ENCODE measurements at regions not wholly inside any gene's neighbourhood (a gene's known extent, or its start where the extent isn't known, plus 50 kb on each side); places are given as distances from the start of the nearest gene placed in this dataset.

GRCh38 chr3:104933972-104934371, 432.7 kb upstream of the ALCAM start:
- DNase-seq (ENCODE audit: extremely low spot score in 2 of 2), result no peak
- Histone ChIP-seq H3K36me3 (no peaks in the 10 kb centered on the region), H3K27me3 (no peaks in the 10 kb centered on the region), H3K9me3 (no peaks in the 10 kb centered on the region), H3K4me3 (no peak overlapping the region), H3K4me1 (no peaks in the 10 kb centered on the region), H3K27ac (no peak overlapping the region)
- intact Hi-C loops (cut with DNase I), result no loop called here
- TF ChIP-seq POLR2A (IDR thresholded peaks at IDR 0.05) (no peak), CTCF (IDR thresholded peaks at IDR 0.05) (no peak), POLR2AphosphoS5 (IDR thresholded peaks at IDR 0.05; ENCODE audit: insufficient read depth in 1 of 2, low read depth in 1 of 2) (no peak)

- intact Hi-C loops (cut with DNase I), result no loop called here
- TF ChIP-seq POLR2A (IDR thresholded peaks at IDR 0.05) (no peak), POLR2AphosphoS5 (IDR thresholded peaks at IDR 0.05; ENCODE audit: insufficient read depth in 1 of 2, low read depth in 1 of 2) (no peak), CTCF (IDR thresholded peaks at IDR 0.05) (no peak)
- Histone ChIP-seq H3K4me1 (no peaks in the 10 kb centered on the region), H3K4me3 (no peak overlapping the region), H3K27me3 (no peaks in the 10 kb centered on the region), H3K27ac (no peak overlapping the region), H3K9me3 (no peaks in the 10 kb centered on the region), H3K36me3 (no peaks in the 10 kb centered on the region)
- no peak for DNase-seq (ENCODE audit: extremely low spot score in 2 of 2)
These were observed 431.1 kb upstream of the ALCAM start for GRCh38 chr3:104935613-104936012.

- Histone ChIP-seq H3K4me1 (no peaks in the 10 kb centered on the region), H3K36me3 (no peaks in the 10 kb centered on the region), H3K27me3 (no peaks in the 10 kb centered on the region), H3K4me3 (no peak overlapping the region), H3K27ac (no peak overlapping the region), H3K9me3 (no peaks in the 10 kb centered on the region)
- no peak for TF ChIP-seq CTCF (IDR thresholded peaks at IDR 0.05)
- TF ChIP-seq POLR2AphosphoS5 (IDR thresholded peaks at IDR 0.05; ENCODE audit: insufficient read depth in 1 of 2, low read depth in 1 of 2), result no peak
- TF ChIP-seq POLR2A (IDR thresholded peaks at IDR 0.05), result no peak
- intact Hi-C loops (cut with DNase I), result no loop called here
- DNase-seq (ENCODE audit: extremely low spot score in 2 of 2), result no peak
These were observed 427.5 kb upstream of the ALCAM start for GRCh38 chr3:104939196-104939595.

- no peaks in the 10 kb centered on the region for H3K27me3 ChIP-seq
- H3K9me3 ChIP-seq, result no peaks in the 10 kb centered on the region
- no peak for TF ChIP-seq POLR2AphosphoS5 (IDR thresholded peaks at IDR 0.05; ENCODE audit: insufficient read depth in 1 of 2, low read depth in 1 of 2)
- TF ChIP-seq POLR2A (IDR thresholded peaks at IDR 0.05), result no peak
- TF ChIP-seq CTCF (IDR thresholded peaks at IDR 0.05), result no peak
- no peak for DNase-seq (ENCODE audit: extremely low spot score in 2 of 2)
- H3K4me1 ChIP-seq, result no peaks in the 10 kb centered on the region
- no peaks in the 10 kb centered on the region for H3K36me3 ChIP-seq
- intact Hi-C loops (cut with DNase I), result no loop called here
- H3K27ac ChIP-seq, result no peak overlapping the region
- H3K4me3 ChIP-seq, result no peak overlapping the region
These were observed 424.9 kb upstream of the ALCAM start for GRCh38 chr3:104941785-104942184.

GRCh38 chr3:104943974-104944373, 422.7 kb upstream of the ALCAM start:
- TF ChIP-seq POLR2A (IDR thresholded peaks at IDR 0.05) (no peak), POLR2AphosphoS5 (IDR thresholded peaks at IDR 0.05; ENCODE audit: insufficient read depth in 1 of 2, low read depth in 1 of 2) (no peak), CTCF (IDR thresholded peaks at IDR 0.05) (no peak)
- H3K27me3 ChIP-seq, result no peaks in the 10 kb centered on the region
- no peaks in the 10 kb centered on the region for H3K4me1 ChIP-seq
- no peak overlapping the region for H3K27ac ChIP-seq
- no peak for DNase-seq (ENCODE audit: extremely low spot score in 2 of 2)
- no peaks in the 10 kb centered on the region for H3K9me3 ChIP-seq
- H3K36me3 ChIP-seq, result no peaks in the 10 kb centered on the region
- intact Hi-C loops (cut with DNase I), result no loop called here
- no peak overlapping the region for H3K4me3 ChIP-seq
